HG03575 (cell line): ENCODE measurements at regions not wholly inside any gene's neighbourhood (a gene's known extent, or its start where the extent isn't known, plus 50 kb on each side); places are given as distances from the start of the nearest gene placed in this dataset.

Experiments
- ATAC-seq: cut with Tn5 transposase; IDR thresholded peaks from one replicate; pipeline ENCODE4 v1.9.1; 2021; ENCODE audit not compliant: unreplicated experiment, insufficient number of reproducible peaks, low FRiP score; ENCODE audit errors: extremely low read depth

GRCh38 chr3:59440285-59441028, 390.6 kb upstream of the CFAP20DC start:
- no peak for ATAC-seq

- no peak for ATAC-seq
Measured at GRCh38 chr3:59438492-59438891, 388.7 kb upstream of the CFAP20DC start.

GRCh38 chr3:59436164-59436958, 386.5 kb upstream of the CFAP20DC start:
- ATAC-seq, result no peak

GRCh38 chr3:59433546-59433945, 383.7 kb upstream of the CFAP20DC start:
- ATAC-seq, result no peak

- no peak for ATAC-seq
Measured at GRCh38 chr3:59432665-59433064, 382.8 kb upstream of the CFAP20DC start.

GRCh38 chr3:59430341-59430740, 380.5 kb upstream of the CFAP20DC start:
- no peak for ATAC-seq

GRCh38 chr3:59429198-59429597, 379.4 kb upstream of the CFAP20DC start:
- ATAC-seq, result no peak

GRCh38 chr3:59426821-59427565, 377.2 kb upstream of the CFAP20DC start:
- no peak for ATAC-seq

GRCh38 chr3:59425942-59426341, 376.1 kb upstream of the CFAP20DC start:
- no peak for ATAC-seq

GRCh38 chr3:59425371-59425770, 375.5 kb upstream of the CFAP20DC start:
- no peak for ATAC-seq

GRCh38 chr3:59424268-59425010, 374.6 kb upstream of the CFAP20DC start:
- ATAC-seq, result no peak

GRCh38 chr3:59423707-59424106, 373.9 kb upstream of the CFAP20DC start:
- no peak for ATAC-seq

- ATAC-seq, result no peak
Measured at GRCh38 chr3:59422312-59422711, 372.5 kb upstream of the CFAP20DC start.

GRCh38 chr3:59418836-59419235, 369.0 kb upstream of the CFAP20DC start:
- ATAC-seq, result no peak

GRCh38 chr3:59412516-59412915, 362.7 kb upstream of the CFAP20DC start:
- no peak for ATAC-seq

- no peak for ATAC-seq
Measured at GRCh38 chr3:59411694-59412093, 361.9 kb upstream of the CFAP20DC start.

- ATAC-seq, result no peak
Measured at GRCh38 chr3:59411186-59411585, 361.4 kb upstream of the CFAP20DC start.

GRCh38 chr3:59408047-59408624, 358.3 kb upstream of the CFAP20DC start:
- no peak for ATAC-seq

GRCh38 chr3:59407425-59407824, 357.6 kb upstream of the CFAP20DC start:
- ATAC-seq, result no peak
